ENCODE measurements at regions not wholly inside any gene's neighbourhood (a gene's known extent, or its start where the extent isn't known, plus 50 kb on each side); places are given as distances from the start of the nearest gene placed in this dataset.

- TF ChIP-seq CEBPB (IDR thresholded peaks at IDR 0.05; ENCODE audit: low read depth): no peak
- no peak for TF ChIP-seq SRF (IDR thresholded peaks at IDR 0.05; ENCODE audit: low read depth)
- no peak for TF ChIP-seq EZH2phosphoT487 (IDR thresholded peaks at IDR 0.05; ENCODE audit: borderline replicate concordance)
- TF ChIP-seq CTCF (IDR thresholded peaks at IDR 0.05 in 2 of 3, conservative IDR thresholded peaks at IDR 0.05 in 1 of 3; ENCODE audit: borderline replicate concordance in 1 of 3, insufficient read depth in 1 of 3, low read depth in 2 of 3, low read length in 2 of 3): no peak
- no peak for TF ChIP-seq CBX3 (IDR thresholded peaks at IDR 0.05; ENCODE audit: low read depth)
- TF ChIP-seq ZNF274 (IDR thresholded peaks at IDR 0.05; ENCODE audit: low read depth, low read length): no peak
- no peak for TF ChIP-seq MAX (IDR thresholded peaks at IDR 0.05)
- TF ChIP-seq, protein P1, sequence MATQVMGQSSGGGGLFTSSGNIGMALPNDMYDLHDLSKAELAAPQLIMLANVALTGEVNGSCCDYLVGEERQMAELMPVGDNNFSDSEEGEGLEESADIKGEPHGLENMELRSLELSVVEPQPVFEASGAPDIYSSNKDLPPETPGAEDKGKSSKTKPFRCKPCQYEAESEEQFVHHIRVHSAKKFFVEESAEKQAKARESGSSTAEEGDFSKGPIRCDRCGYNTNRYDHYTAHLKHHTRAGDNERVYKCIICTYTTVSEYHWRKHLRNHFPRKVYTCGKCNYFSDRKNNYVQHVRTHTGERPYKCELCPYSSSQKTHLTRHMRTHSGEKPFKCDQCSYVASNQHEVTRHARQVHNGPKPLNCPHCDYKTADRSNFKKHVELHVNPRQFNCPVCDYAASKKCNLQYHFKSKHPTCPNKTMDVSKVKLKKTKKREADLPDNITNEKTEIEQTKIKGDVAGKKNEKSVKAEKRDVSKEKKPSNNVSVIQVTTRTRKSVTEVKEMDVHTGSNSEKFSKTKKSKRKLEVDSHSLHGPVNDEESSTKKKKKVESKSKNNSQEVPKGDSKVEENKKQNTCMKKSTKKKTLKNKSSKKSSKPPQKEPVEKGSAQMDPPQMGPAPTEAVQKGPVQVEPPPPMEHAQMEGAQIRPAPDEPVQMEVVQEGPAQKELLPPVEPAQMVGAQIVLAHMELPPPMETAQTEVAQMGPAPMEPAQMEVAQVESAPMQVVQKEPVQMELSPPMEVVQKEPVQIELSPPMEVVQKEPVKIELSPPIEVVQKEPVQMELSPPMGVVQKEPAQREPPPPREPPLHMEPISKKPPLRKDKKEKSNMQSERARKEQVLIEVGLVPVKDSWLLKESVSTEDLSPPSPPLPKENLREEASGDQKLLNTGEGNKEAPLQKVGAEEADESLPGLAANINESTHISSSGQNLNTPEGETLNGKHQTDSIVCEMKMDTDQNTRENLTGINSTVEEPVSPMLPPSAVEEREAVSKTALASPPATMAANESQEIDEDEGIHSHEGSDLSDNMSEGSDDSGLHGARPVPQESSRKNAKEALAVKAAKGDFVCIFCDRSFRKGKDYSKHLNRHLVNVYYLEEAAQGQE (IDR thresholded peaks at IDR 0.05; ENCODE audit: low read depth): no peak
- TF ChIP-seq POLR2AphosphoS5 (IDR thresholded peaks at IDR 0.05; ENCODE audit: low read depth, low read length): no peak
- TF ChIP-seq, protein P2, sequence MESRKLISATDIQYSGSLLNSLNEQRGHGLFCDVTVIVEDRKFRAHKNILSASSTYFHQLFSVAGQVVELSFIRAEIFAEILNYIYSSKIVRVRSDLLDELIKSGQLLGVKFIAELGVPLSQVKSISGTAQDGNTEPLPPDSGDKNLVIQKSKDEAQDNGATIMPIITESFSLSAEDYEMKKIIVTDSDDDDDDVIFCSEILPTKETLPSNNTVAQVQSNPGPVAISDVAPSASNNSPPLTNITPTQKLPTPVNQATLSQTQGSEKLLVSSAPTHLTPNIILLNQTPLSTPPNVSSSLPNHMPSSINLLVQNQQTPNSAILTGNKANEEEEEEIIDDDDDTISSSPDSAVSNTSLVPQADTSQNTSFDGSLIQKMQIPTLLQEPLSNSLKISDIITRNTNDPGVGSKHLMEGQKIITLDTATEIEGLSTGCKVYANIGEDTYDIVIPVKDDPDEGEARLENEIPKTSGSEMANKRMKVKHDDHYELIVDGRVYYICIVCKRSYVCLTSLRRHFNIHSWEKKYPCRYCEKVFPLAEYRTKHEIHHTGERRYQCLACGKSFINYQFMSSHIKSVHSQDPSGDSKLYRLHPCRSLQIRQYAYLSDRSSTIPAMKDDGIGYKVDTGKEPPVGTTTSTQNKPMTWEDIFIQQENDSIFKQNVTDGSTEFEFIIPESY (IDR thresholded peaks at IDR 0.05; ENCODE audit: extremely low read depth, insufficient replicate concordance, low read length): no peak
- no peak for TF ChIP-seq JUND (IDR thresholded peaks at IDR 0.05)
- no peak for TF ChIP-seq ZFX (IDR thresholded peaks at IDR 0.05)
- no peak for TF ChIP-seq TCF7L2 (IDR thresholded peaks at IDR 0.05; ENCODE audit: borderline replicate concordance, extremely low read depth, insufficient read depth, insufficient read length)
- no peak for TF ChIP-seq SIN3A (IDR thresholded peaks at IDR 0.05; ENCODE audit: low read depth)
- TF ChIP-seq SP1 (IDR thresholded peaks at IDR 0.05; ENCODE audit: low read depth): no peak
- TF ChIP-seq RAD21 (IDR thresholded peaks at IDR 0.05; ENCODE audit: low read depth): no peak
- TF ChIP-seq POLR2A (IDR thresholded peaks at IDR 0.05; ENCODE audit: borderline replicate concordance, extremely low read depth, insufficient read depth, insufficient read length): no peak
- no peaks in the 10 kb centered on the region for H3K27me3 ChIP-seq (ENCODE audit: insufficient read depth, low read length)
- ATAC-seq (no peak), DNase-seq (ENCODE audit: low read depth, low spot score) (no peak)
- H4K20me1 ChIP-seq (ENCODE audit: insufficient read depth): no peaks in the 10 kb centered on the region
- H3K9me2 ChIP-seq (ENCODE audit: insufficient read depth): no peaks in the 10 kb centered on the region
- H3K9ac ChIP-seq (ENCODE audit: low read length): no peak overlapping the region
- H3K27ac ChIP-seq (ENCODE audit: low read depth, low read length): no peak overlapping the region
- BruUV-seq (replicated peaks): no TSS peak
- peaks cover 1 to 6% of the 10 kb centered on the region in 2 experiments; a peak in 2 of 4 replicates for H3K4me1 ChIP-seq (ENCODE audit: control insufficient read depth in 1 of 2, insufficient read depth in 2 of 2, low read length in 2 of 2)
- POLR2A ChIA-PET: no interaction called here
- no peak overlapping the region for H3K4me2 ChIP-seq (ENCODE audit: low read length)
- no peaks in the 10 kb centered on the region for H3K79me2 ChIP-seq (ENCODE audit: insufficient read depth, low read length)
- no peak overlapping the region for H2AFZ ChIP-seq (ENCODE audit: low read depth, low read length, poor library complexity, severe bottlenecking)
- RAD21 ChIA-PET (ENCODE audit: low non-redundant PET in 1 of 2, low total read pairs in 2 of 2, uncharacterized antibody in 2 of 2, unreplicated experiment in 2 of 2): no interaction called here
- intact Hi-C loops (cut with micrococcal nuclease): no loop called here
- H3K4me3 ChIP-seq (replicated peaks in 1 of 2; ENCODE audit: low read depth in 1 of 2, low read length in 2 of 2): no peak overlapping the region
- H3K36me3 ChIP-seq (ENCODE audit: control insufficient read depth in 1 of 2, insufficient read depth in 2 of 2, low read length in 2 of 2): no peaks in the 10 kb centered on the region
- CTCF ChIA-PET: no interaction called here
- no peaks in the 10 kb centered on the region for H3K9me3 ChIP-seq (ENCODE audit: control insufficient read depth in 1 of 2, insufficient read depth in 1 of 2, low read depth in 1 of 2, low read length in 2 of 2)
These were observed 61.9 kb upstream of the GNG12 start for GRCh38 chr1:67894981-67895735.
